ENCODE measurements at regions not wholly inside any gene's neighbourhood (a gene's known extent, or its start where the extent isn't known, plus 50 kb on each side); places are given as distances from the start of the nearest gene placed in this dataset.
A peak's percentile ranks its signal among the peaks of the same experiment; 100 is the strongest.

- peak; percentile 10 for DNase-seq (ENCODE audit: insufficient read length, low spot score)
- FAIRE-seq = no peak
Measured at GRCh38 chr6:11366934-11367637, 134.6 kb upstream of the NEDD9 start.

- DNase-seq (ENCODE audit: insufficient read length, low spot score) = peak; percentile 42
- FAIRE-seq = peak; percentile 99
Measured at GRCh38 chr6:11366183-11366933, 133.9 kb upstream of the NEDD9 start.

GRCh38 chr6:11364971-11365397, 132.5 kb upstream of the NEDD9 start:
- no peak for DNase-seq (ENCODE audit: insufficient read length, low spot score)
- no peak for FAIRE-seq

- FAIRE-seq = peak; percentile 70
- no peak for DNase-seq (ENCODE audit: insufficient read length, low spot score)
Measured at GRCh38 chr6:11363881-11364576, 131.6 kb upstream of the NEDD9 start.

- FAIRE-seq (no peak), DNase-seq (ENCODE audit: insufficient read length, low spot score) (no peak)
Measured at GRCh38 chr6:11362564-11362963, 130.1 kb upstream of the NEDD9 start.

- FAIRE-seq = no peak
Measured at GRCh38 chr6:11358904-11359830, 126.7 kb upstream of the NEDD9 start.

GRCh38 chr6:11357285-11357684, 124.8 kb upstream of the NEDD9 start:
- FAIRE-seq = no peak

More at GRCh38 chr6:11358904-11359830, 126.7 kb upstream of the NEDD9 start:
- DNase-seq (ENCODE audit: insufficient read length, low spot score) = no peak

GRCh38 chr6:11356404-11357155, 124.1 kb upstream of the NEDD9 start:
- DNase-seq (ENCODE audit: insufficient read length, low spot score) (no peak), FAIRE-seq (no peak)

More at GRCh38 chr6:11357285-11357684, 124.8 kb upstream of the NEDD9 start:
- no peak for DNase-seq (ENCODE audit: insufficient read length, low spot score)

GRCh38 chr6:11353921-11354389, 121.5 kb upstream of the NEDD9 start:
- FAIRE-seq (peak; percentile 80), DNase-seq (ENCODE audit: insufficient read length, low spot score) (no peak)

- FAIRE-seq (no peak), DNase-seq (ENCODE audit: insufficient read length, low spot score) (no peak)
Measured at GRCh38 chr6:11350294-11350693, 117.8 kb upstream of the NEDD9 start.

- no peak for FAIRE-seq
- DNase-seq (ENCODE audit: insufficient read length, low spot score) = no peak
Measured at GRCh38 chr6:11349880-11350279, 117.4 kb upstream of the NEDD9 start.

GRCh38 chr6:11346516-11346915, 114.0 kb upstream of the NEDD9 start:
- no peak for DNase-seq (ENCODE audit: insufficient read length, low spot score)
- FAIRE-seq = peak; percentile 14

- FAIRE-seq (no peak), DNase-seq (ENCODE audit: insufficient read length, low spot score) (no peak)
Measured at GRCh38 chr6:11345536-11345935, 113.1 kb upstream of the NEDD9 start.

GRCh38 chr6:11343963-11344723, 111.7 kb upstream of the NEDD9 start:
- FAIRE-seq = peak; percentile 69
- DNase-seq (ENCODE audit: insufficient read length, low spot score) = no peak

- FAIRE-seq (no peak), DNase-seq (ENCODE audit: insufficient read length, low spot score) (no peak)
Measured at GRCh38 chr6:11341867-11342266, 109.4 kb upstream of the NEDD9 start.

GRCh38 chr6:11341303-11341702, 108.8 kb upstream of the NEDD9 start:
- DNase-seq (ENCODE audit: insufficient read length, low spot score) (no peak), FAIRE-seq (peak; percentile 73)

- FAIRE-seq = peak; percentile 47
- no peak for DNase-seq (ENCODE audit: insufficient read length, low spot score)
Measured at GRCh38 chr6:11339380-11339779, 106.9 kb upstream of the NEDD9 start.

- DNase-seq (ENCODE audit: insufficient read length, low spot score) (no peak), FAIRE-seq (no peak)
Measured at GRCh38 chr6:11337306-11337705, 104.8 kb upstream of the NEDD9 start.

- FAIRE-seq (no peak), DNase-seq (ENCODE audit: insufficient read length, low spot score) (no peak)
Measured at GRCh38 chr6:11335826-11336225, 103.4 kb upstream of the NEDD9 start.
